Mesendoderm (in vitro differentiated cells): ENCODE measurements at regions not wholly inside any gene's neighbourhood (a gene's known extent, or its start where the extent isn't known, plus 50 kb on each side); places are given as distances from the start of the nearest gene placed in this dataset.

Source experiments
- DNase-seq: peaks from one replicate; pipeline ENCODE4 v3.0.0; 2013
- H2AK5ac ChIP-seq: 2 replicates; pipeline ENCODE4 v1.6.1; 2013; ENCODE audit warnings: low read length, inconsistent platforms
- H2BK120ac ChIP-seq: 2 replicates; pipeline ENCODE4 v1.6.1; 2013; ENCODE audit warnings: low read depth, mild to moderate bottlenecking, low read length, moderate library complexity, mixed read lengths
- H2BK15ac ChIP-seq: replicated peaks from 2 replicates; pipeline ENCODE4 v1.6.1; 2013; ENCODE audit warnings: low read depth, mild to moderate bottlenecking, moderate library complexity
- H2BK5ac ChIP-seq: 2 replicates; pipeline ENCODE4 v1.6.1; 2013; ENCODE audit warnings: low read length, inconsistent platforms
- H3K18ac ChIP-seq: 2 replicates; pipeline ENCODE4 v1.6.1; 2013; ENCODE audit warnings: mild to moderate bottlenecking, low read length, mixed read lengths
- H3K23ac ChIP-seq: one replicate; pipeline ENCODE4 v1.6.1; 2013; ENCODE audit warnings: low read length
- H3K27ac ChIP-seq: 2 replicates; pipeline ENCODE4 v1.5.1; 2013; ENCODE audit warnings: low read depth, mild to moderate bottlenecking, inconsistent platforms, low read length, moderate library complexity
- H3K27me3 ChIP-seq: 2 replicates; pipeline ENCODE4 v1.6.1; 2013; ENCODE audit warnings: low read length, control low read depth, mild to moderate bottlenecking, inconsistent platforms; ENCODE audit not compliant: insufficient read depth, poor library complexity
- H3K36me3 ChIP-seq: 2 replicates; pipeline ENCODE4 v1.6.1; 2013; ENCODE audit warnings: low read length, inconsistent platforms; ENCODE audit not compliant: control insufficient read depth, insufficient read depth
- H3K4ac ChIP-seq: one replicate; pipeline ENCODE4 v1.6.1; 2013; ENCODE audit warnings: low read depth, mild to moderate bottlenecking, low read length, moderate library complexity
- H3K4me1 ChIP-seq: 2 replicates; pipeline ENCODE4 v1.6.1; 2013; ENCODE audit warnings: low read depth, low read length, inconsistent platforms; ENCODE audit not compliant: control insufficient read depth
- H3K4me2 ChIP-seq: 2 replicates; pipeline ENCODE4 v1.6.1; 2013; ENCODE audit warnings: low read length
- H3K4me3 ChIP-seq: 2 replicates; pipeline ENCODE4 v1.5.1; 2013; ENCODE audit warnings: mild to moderate bottlenecking, low read length
- H3K56ac ChIP-seq: one replicate; pipeline ENCODE4 v1.6.1; 2013; ENCODE audit warnings: low read length
- H3K79me1 ChIP-seq: 2 replicates; pipeline ENCODE4 v1.6.1; 2013; ENCODE audit warnings: low read length, inconsistent platforms
- H3K79me2 ChIP-seq: 2 replicates; pipeline ENCODE4 v1.6.1; 2013; ENCODE audit warnings: mild to moderate bottlenecking, low read length; ENCODE audit not compliant: control insufficient read depth, insufficient read depth
- H3K9ac ChIP-seq: 2 replicates; pipeline ENCODE4 v1.6.1; 2013; ENCODE audit warnings: low read length, inconsistent platforms
- H4K5ac ChIP-seq: one replicate; pipeline ENCODE4 v1.6.1; 2013; ENCODE audit warnings: low read length
- H4K8ac ChIP-seq: one replicate; pipeline ENCODE4 v1.6.1; 2013; ENCODE audit warnings: low read depth, mild to moderate bottlenecking, control low read depth, low read length, moderate library complexity
- WGBS: extraction: QIAGEN DNeasy Blood & Tissue Kit; methylation state at CpG from one replicate; pipeline ENCODE4 v1.1.7; 2013; ENCODE audit warnings: low lambda C conversion rate, missing lambda C conversion rate; ENCODE audit not compliant: insufficient coverage; ENCODE audit errors: extremely low coverage; 5-methylcytosine and 5-hydroxymethylcytosine counted together

DNA sequence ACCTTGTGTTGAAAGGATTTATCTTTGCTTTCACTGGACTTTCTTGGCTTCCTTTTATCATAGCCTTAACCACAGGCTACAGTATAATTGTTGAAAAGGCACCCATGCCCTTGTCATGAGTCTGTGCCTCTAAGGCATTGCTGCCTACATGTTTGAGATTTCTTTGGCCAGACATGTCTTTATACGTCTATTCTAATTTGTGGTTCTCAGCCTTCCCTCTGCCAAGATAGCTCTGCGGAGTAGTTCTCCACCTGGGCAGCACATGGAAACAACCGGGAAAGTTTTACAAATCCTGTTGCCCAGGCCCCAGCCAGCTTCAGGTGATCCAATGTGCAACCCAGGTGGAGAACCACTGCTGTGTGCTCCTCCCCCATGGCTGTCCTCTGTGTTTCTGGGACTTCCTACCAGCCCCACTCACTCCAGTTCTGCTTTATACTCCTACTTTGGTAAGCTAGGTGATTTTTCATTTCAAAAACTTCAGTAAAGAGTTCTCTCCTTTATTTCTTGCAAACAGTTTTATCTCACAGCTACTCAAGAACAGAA lies 159.6 kb upstream of the MYLIP start:
- Histone ChIP-seq H3K4me3 (no peak overlapping the region), H2BK5ac (no peak overlapping the region), H3K27ac (no peak overlapping the region), H3K79me1 (no peaks in the 10 kb centered on the region), H3K79me2 (no peaks in the 10 kb centered on the region), H2BK15ac (no peak overlapping the region), H3K27me3 (no peaks in the 10 kb centered on the region), H4K5ac (no peak overlapping the region), H3K18ac (no peak overlapping the region), H2AK5ac (no peak overlapping the region), H3K36me3 (no peaks in the 10 kb centered on the region), H3K56ac (no peak overlapping the region), H3K9ac (no peak overlapping the region), H2BK120ac (no peak overlapping the region), H4K8ac (no peak overlapping the region), H3K4ac (no peak overlapping the region), H3K4me1 (no peaks in the 10 kb centered on the region), H3K4me2 (no peak overlapping the region), H3K23ac (no peak overlapping the region)
- WGBS: no CpG with 5 or more reads among the region's 3 CpGs
- no peak for DNase-seq

GRCh38 chr6:15968519-15968918 lies 160.4 kb upstream of the MYLIP start:
- Histone ChIP-seq H3K4me3 (no peak overlapping the region), H2BK15ac (no peak overlapping the region), H3K4ac (no peak overlapping the region), H3K56ac (no peak overlapping the region), H4K8ac (no peak overlapping the region), H3K9ac (no peak overlapping the region), H2BK5ac (no peak overlapping the region), H3K4me1 (no peaks in the 10 kb centered on the region), H3K36me3 (no peaks in the 10 kb centered on the region), H3K27ac (no peak overlapping the region), H3K79me2 (no peaks in the 10 kb centered on the region), H3K18ac (no peak overlapping the region), H3K79me1 (no peaks in the 10 kb centered on the region), H4K5ac (no peak overlapping the region), H2BK120ac (no peak overlapping the region), H2AK5ac (no peak overlapping the region), H3K4me2 (no peak overlapping the region), H3K27me3 (no peaks in the 10 kb centered on the region), H3K23ac (no peak overlapping the region)
- no CpG with 5 or more reads among the region's 3 CpGs for WGBS
- no peak for DNase-seq

GRCh38 chr6:15966000-15966520 lies 162.8 kb upstream of the MYLIP start:
- H2BK15ac ChIP-seq: no peak overlapping the region
- no peak overlapping the region for H2BK5ac ChIP-seq
- no peaks in the 10 kb centered on the region for H3K27me3 ChIP-seq
- DNase-seq: no peak
- H3K23ac ChIP-seq: no peak overlapping the region
- H2BK120ac ChIP-seq: no peak overlapping the region
- H3K9ac ChIP-seq: no peak overlapping the region
- H3K36me3 ChIP-seq: no peaks in the 10 kb centered on the region
- no peak overlapping the region for H3K18ac ChIP-seq
- H4K5ac ChIP-seq: no peak overlapping the region
- H3K27ac ChIP-seq: no peak overlapping the region
- H3K4me3 ChIP-seq: no peak overlapping the region
- H2AK5ac ChIP-seq: no peak overlapping the region
- no peak overlapping the region for H4K8ac ChIP-seq
- no peaks in the 10 kb centered on the region for H3K79me1 ChIP-seq
- WGBS: no CpG with 5 or more reads among the region's 5 CpGs
- H3K56ac ChIP-seq: no peak overlapping the region
- H3K4me2 ChIP-seq: no peak overlapping the region
- no peaks in the 10 kb centered on the region for H3K79me2 ChIP-seq
- no peaks in the 10 kb centered on the region for H3K4me1 ChIP-seq
- H3K4ac ChIP-seq: no peak overlapping the region

- Histone ChIP-seq H3K4me1 (no peaks in the 10 kb centered on the region), H2BK5ac (no peak overlapping the region), H2BK120ac (no peak overlapping the region), H3K36me3 (no peaks in the 10 kb centered on the region), H3K27ac (no peak overlapping the region), H4K8ac (no peak overlapping the region), H3K4me2 (no peak overlapping the region), H2AK5ac (no peak overlapping the region), H4K5ac (no peak overlapping the region), H3K4me3 (no peak overlapping the region), H3K79me2 (no peaks in the 10 kb centered on the region), H3K79me1 (no peaks in the 10 kb centered on the region), H3K27me3 (no peaks in the 10 kb centered on the region), H3K56ac (no peak overlapping the region), H3K4ac (no peak overlapping the region), H3K23ac (no peak overlapping the region), H3K9ac (no peak overlapping the region), H2BK15ac (no peak overlapping the region), H3K18ac (no peak overlapping the region)
- peak; percentile 43 for DNase-seq
- no CpG with 5 or more reads among the region's 2 CpGs for WGBS
These were observed 166.5 kb upstream of the MYLIP start for GRCh38 chr6:15962449-15962764.

- H2BK5ac ChIP-seq: no peak overlapping the region
- WGBS: no CpG with 5 or more reads among the region's 3 CpGs
- no peaks in the 10 kb centered on the region for H3K4me1 ChIP-seq
These were observed 167.0 kb upstream of the MYLIP start for GRCh38 chr6:15961635-15962448.

More at GRCh38 chr6:15961635-15962448, 167.0 kb upstream of the MYLIP start:
- Histone ChIP-seq H3K56ac (no peak overlapping the region), H4K5ac (no peak overlapping the region), H3K27me3 (no peaks in the 10 kb centered on the region), H2AK5ac (no peak overlapping the region), H3K27ac (no peak overlapping the region), H2BK120ac (no peak overlapping the region), H2BK15ac (no peak overlapping the region), H3K4ac (no peak overlapping the region), H3K4me2 (no peak overlapping the region), H4K8ac (no peak overlapping the region), H3K79me1 (no peaks in the 10 kb centered on the region), H3K36me3 (no peaks in the 10 kb centered on the region), H3K79me2 (no peaks in the 10 kb centered on the region), H3K18ac (peak overlapping the region; percentile 45), H3K4me3 (no peak overlapping the region), H3K9ac (no peak overlapping the region), H3K23ac (no peak overlapping the region)
- no peak for DNase-seq
